Upper lobe of left lung (tissue), 6 donors: ENCODE measurements at regions not wholly inside any gene's neighbourhood (a gene's known extent, or its start where the extent isn't known, plus 50 kb on each side); places are given as distances from the start of the nearest gene placed in this dataset.

Experiments
- ATAC-seq, 2 donors: fragments of 200-7000 bp; cut with Tn5 transposase; one replicate each; pipeline ENCODE4 v1.9.1; 2022; ENCODE audit warnings: mild to moderate bottlenecking in 2 of 2, moderate library complexity in 2 of 2; ENCODE audit not compliant: low FRiP score in 2 of 2
- DNase-seq, 2 donors: peaks; one replicate each; pipeline ENCODE4 v3.0.0-alpha.2; 2019 to 2020
- H3K27ac ChIP-seq, 4 donors: fragments of 200-600 bp; sonication (generic); one replicate each; pipeline ENCODE4 v1.5.1; 2016 to 2019
- H3K27me3 ChIP-seq, 4 donors: fragments of 200-600 bp; sonication (generic); one replicate each; pipeline ENCODE4 v1.5.1; 2017 to 2019
- H3K36me3 ChIP-seq, 4 donors: fragments of 200-600 bp; sonication (generic); one replicate each; pipeline ENCODE4 v1.5.1; 2016 to 2019
- H3K4me1 ChIP-seq, 4 donors: fragments of 200-600 bp; sonication (generic); one replicate each; pipeline ENCODE4 v1.5.1; 2018 to 2019
- H3K4me3 ChIP-seq, 4 donors: fragments of 200-600 bp; sonication (generic); one replicate each; pipeline ENCODE4 v1.5.1; 2017 to 2019; ENCODE audit warnings: mild to moderate bottlenecking in 2 of 4, moderate library complexity in 1 of 4
- H3K9me3 ChIP-seq, 4 donors: fragments of 200-600 bp; sonication (generic); one replicate each; pipeline ENCODE4 v1.5.1; 2018 to 2019
- EP300 ChIP-seq, 4 donors: sonication (generic); formaldehyde crosslinking; IDR thresholded peaks; one replicate each; pipeline ENCODE4 v1.5.1; 2017; ENCODE audit warnings: antibody characterized with exemption in 4 of 4, control low read depth in 2 of 4
- POLR2A ChIP-seq, 4 donors: fragments of 450-650 bp; IDR thresholded peaks; one replicate each; pipeline ENCODE4 v1.5.1; 2016 to 2017; ENCODE audit warnings: antibody characterized with exemption in 4 of 4, mild to moderate bottlenecking in 2 of 4
- POLR2AphosphoS5 ChIP-seq, 2 donors: sonication (generic); formaldehyde crosslinking; IDR thresholded peaks; one replicate each; pipeline ENCODE4 v1.5.1; 2017; ENCODE audit warnings: antibody characterized with exemption in 2 of 2
- WGBS, 2 donors: methylation state at CpG; one replicate each; pipeline ENCODE4 v1.1.5; 2017 to 2018; 5-methylcytosine and 5-hydroxymethylcytosine counted together
- TF ChIP-seq, protein P1 (sequence below), 6 experiments: fragments of 450-650 bp in 4 of 6; fragments of 200-600 bp in 2 of 6; sonication (generic) in 2 of 6; IDR thresholded peaks; one replicate each; pipeline ENCODE4 v1.5.1; 2016 to 2019; ENCODE audit warnings: antibody characterized with exemption in 6 of 6
- donor health status: DM: no; HTN: no; CAD: no; lungs with moderate emphysema.
- donor health status: DM: no; HTN: yes; CAD: no; lungs with severe emphysema.

- 90 to 94% methylated on average over 12 to 21 of the region's 21 CpGs for WGBS, 2 donors
- DNase-seq (no peak), ATAC-seq (no peak)
- TF ChIP-seq EP300 (IDR thresholded peaks at IDR 0.05): no peak
- no peak for TF ChIP-seq POLR2AphosphoS5 (IDR thresholded peaks at IDR 0.05)
- TF ChIP-seq POLR2A (IDR thresholded peaks at IDR 0.05): no peak
- TF ChIP-seq, protein P1, sequence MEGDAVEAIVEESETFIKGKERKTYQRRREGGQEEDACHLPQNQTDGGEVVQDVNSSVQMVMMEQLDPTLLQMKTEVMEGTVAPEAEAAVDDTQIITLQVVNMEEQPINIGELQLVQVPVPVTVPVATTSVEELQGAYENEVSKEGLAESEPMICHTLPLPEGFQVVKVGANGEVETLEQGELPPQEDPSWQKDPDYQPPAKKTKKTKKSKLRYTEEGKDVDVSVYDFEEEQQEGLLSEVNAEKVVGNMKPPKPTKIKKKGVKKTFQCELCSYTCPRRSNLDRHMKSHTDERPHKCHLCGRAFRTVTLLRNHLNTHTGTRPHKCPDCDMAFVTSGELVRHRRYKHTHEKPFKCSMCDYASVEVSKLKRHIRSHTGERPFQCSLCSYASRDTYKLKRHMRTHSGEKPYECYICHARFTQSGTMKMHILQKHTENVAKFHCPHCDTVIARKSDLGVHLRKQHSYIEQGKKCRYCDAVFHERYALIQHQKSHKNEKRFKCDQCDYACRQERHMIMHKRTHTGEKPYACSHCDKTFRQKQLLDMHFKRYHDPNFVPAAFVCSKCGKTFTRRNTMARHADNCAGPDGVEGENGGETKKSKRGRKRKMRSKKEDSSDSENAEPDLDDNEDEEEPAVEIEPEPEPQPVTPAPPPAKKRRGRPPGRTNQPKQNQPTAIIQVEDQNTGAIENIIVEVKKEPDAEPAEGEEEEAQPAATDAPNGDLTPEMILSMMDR (IDR thresholded peaks at IDR 0.05): no peak
- Histone ChIP-seq H3K27ac (no peak overlapping the region), H3K36me3 (no peaks in the 10 kb centered on the region), H3K4me3 (no peak overlapping the region), H3K9me3 (no peaks in the 10 kb centered on the region), H3K27me3 (no peaks in the 10 kb centered on the region), H3K4me1 (peaks cover 0 to 11% (median 3%) of the 10 kb centered on the region in 4 donors)
Measured at GRCh38 chr2:120622886-120623753, 112.5 kb upstream of the GLI2 start.

DNA sequence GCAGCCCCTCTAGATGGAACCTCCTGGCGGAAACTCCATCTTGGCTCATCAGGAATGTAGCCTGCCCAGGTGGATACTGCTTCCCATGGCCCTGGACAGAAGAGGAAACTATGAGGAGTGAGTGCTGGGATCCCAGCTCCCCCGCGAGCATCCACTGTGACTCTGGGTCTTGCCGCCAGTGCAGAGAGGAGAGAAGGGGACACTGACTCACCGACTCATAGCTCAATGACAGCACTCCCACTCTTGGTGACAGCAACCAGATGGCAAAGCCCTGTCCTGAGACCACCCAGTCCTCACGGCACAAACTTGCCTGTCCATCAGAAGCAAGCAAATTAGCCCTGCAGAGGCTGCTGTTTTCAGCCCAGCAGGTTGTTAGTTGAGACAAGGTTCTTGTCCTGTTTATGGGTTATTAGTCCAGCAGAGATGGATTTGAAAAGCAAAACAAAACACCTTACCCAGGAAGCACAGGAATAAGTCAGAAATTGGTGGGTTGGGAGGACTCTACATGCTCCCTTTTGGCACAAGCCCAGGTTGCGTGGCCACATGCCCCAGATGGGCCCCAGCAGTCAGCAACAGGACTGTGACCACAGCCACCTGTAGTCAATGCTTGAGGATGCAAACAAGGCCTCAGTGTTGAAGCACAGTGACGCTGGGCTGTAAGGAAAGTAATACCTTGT, 111.5 kb upstream of the GLI2 start:
- Histone ChIP-seq H3K4me1 (peaks cover 0 to 11% (median 3%) of the 10 kb centered on the region in 4 donors), H3K27ac (no peak overlapping the region)
- no peak for DNase-seq

DNA sequence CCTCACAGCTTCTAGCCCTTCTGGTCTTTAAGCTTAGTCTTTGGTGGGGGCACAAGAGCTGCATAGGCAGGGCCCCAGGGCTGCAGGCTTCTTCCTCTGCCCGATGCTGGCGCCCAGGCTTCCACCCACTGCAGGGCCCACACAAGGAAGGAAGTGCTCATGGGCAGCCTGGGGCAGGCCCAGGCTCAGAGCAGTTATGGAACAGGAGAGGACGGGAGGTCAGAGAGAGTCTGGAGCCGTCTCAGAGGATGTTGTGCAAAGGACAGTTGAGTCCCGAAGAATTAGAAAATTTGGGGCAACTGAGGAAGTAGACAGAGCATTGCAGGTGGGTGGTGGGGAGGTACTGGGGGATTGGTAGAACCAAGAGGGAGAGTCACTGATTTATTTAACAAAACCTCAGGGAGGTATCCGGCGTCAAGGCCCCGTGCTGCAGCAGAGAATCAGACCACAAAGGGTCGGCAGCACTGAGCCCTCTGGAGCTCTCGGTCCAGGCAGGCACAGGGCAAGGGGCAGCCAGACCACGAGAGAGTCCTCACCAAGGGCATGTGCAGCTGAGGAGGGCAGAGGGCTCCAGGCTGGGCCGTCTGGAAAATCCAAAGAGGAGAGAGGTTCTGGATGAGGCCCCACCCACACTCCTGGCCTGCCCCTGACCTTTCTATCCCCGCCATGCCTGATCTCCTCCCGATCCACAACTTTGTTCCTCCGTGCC, 110.8 kb upstream of the GLI2 start:
- no peak for TF ChIP-seq EP300 (IDR thresholded peaks at IDR 0.05)
- TF ChIP-seq, protein P1 (IDR thresholded peaks at IDR 0.05): no peak
- no peak for TF ChIP-seq POLR2A (IDR thresholded peaks at IDR 0.05)
- no peak for TF ChIP-seq POLR2AphosphoS5 (IDR thresholded peaks at IDR 0.05)
- no peak for ATAC-seq
- DNase-seq: no peak
- peak overlapping the region in 2 of 4 donors; percentile 20 to 80 for H3K27ac ChIP-seq
- WGBS, 2 donors: 68 to 71% methylated on average over 11 to 15 of the region's 15 CpGs
- H3K9me3 ChIP-seq: no peaks in the 10 kb centered on the region
- H3K36me3 ChIP-seq: no peaks in the 10 kb centered on the region
- no peak overlapping the region for H3K4me3 ChIP-seq
- H3K4me1 ChIP-seq: peaks cover 0 to 11% (median 3%) of the 10 kb centered on the region in 4 donors
- no peaks in the 10 kb centered on the region for H3K27me3 ChIP-seq

More for the DNA sequence above, 111.5 kb upstream of the GLI2 start:
- Histone ChIP-seq H3K9me3 (no peaks in the 10 kb centered on the region), H3K36me3 (no peaks in the 10 kb centered on the region), H3K4me3 (no peak overlapping the region), H3K27me3 (no peaks in the 10 kb centered on the region)
- TF ChIP-seq EP300 (IDR thresholded peaks at IDR 0.05): no peak
- TF ChIP-seq, protein P1 (IDR thresholded peaks at IDR 0.05): no peak
- no peak for TF ChIP-seq POLR2AphosphoS5 (IDR thresholded peaks at IDR 0.05)
- no peak for TF ChIP-seq POLR2A (IDR thresholded peaks at IDR 0.05)
- WGBS, 2 donors: 90% methylated on average over 5 to 7 of the region's 8 CpGs
- no peak for ATAC-seq

GRCh38 chr2:120625865-120626560, 109.7 kb upstream of the GLI2 start:
- DNase-seq: peak in 1 of 2 donors; percentile 91
- Histone ChIP-seq H3K27me3 (no peaks in the 10 kb centered on the region), H3K9me3 (no peaks in the 10 kb centered on the region), H3K4me3 (no peak overlapping the region), H3K4me1 (peaks cover 0 to 16% (median 3%) of the 10 kb centered on the region in 4 donors), H3K27ac (peak overlapping the region; percentile 17 to 80 (median 50)), H3K36me3 (no peaks in the 10 kb centered on the region)
- ATAC-seq: peak; percentile 52 to 82
- 68 to 74% methylated on average over 7 to 9 of the region's 9 CpGs for WGBS, 2 donors
- TF ChIP-seq POLR2A (IDR thresholded peaks at IDR 0.05): no peak
- TF ChIP-seq POLR2AphosphoS5 (IDR thresholded peaks at IDR 0.05): peak; percentile 53 to 55
- TF ChIP-seq, protein P1 (IDR thresholded peaks at IDR 0.05): no peak
- peak; percentile 53 to 83 (median 71) for TF ChIP-seq EP300 (IDR thresholded peaks at IDR 0.05)
